ENCODE measurements at regions not wholly inside any gene's neighbourhood (a gene's known extent, or its start where the extent isn't known, plus 50 kb on each side); places are given as distances from the start of the nearest gene placed in this dataset.
A peak's percentile ranks its signal among the peaks of the same experiment; 100 is the strongest.

GRCh38 chr2:8260213-8260612 lies 421.6 kb upstream of the ID2 start:
- H3K4me1 ChIP-seq (ENCODE audit: insufficient read depth, low read length) = peaks cover 6% of the 10 kb centered on the region; the same call in 1 of the 2 replicates
- H3K4me1 Mint-ChIP-seq = peaks cover 56 to 86% of the 10 kb centered on the region in 2 experiments

More at GRCh38 chr2:8260213-8260612, 421.6 kb upstream of the ID2 start:
- Histone ChIP-seq H3K23me2 (ENCODE audit: insufficient read length, low read depth, low read length, poor library complexity, severe bottlenecking) (no peaks in the 10 kb centered on the region), H3K4ac (ENCODE audit: low read depth, low read length) (no peak overlapping the region), H3K56ac (ENCODE audit: insufficient read length, low read depth, low read length) (no peak overlapping the region), H4K20me1 (ENCODE audit: control insufficient read depth, insufficient read depth, insufficient read length) (no peaks in the 10 kb centered on the region), H2BK15ac (ENCODE audit: low read depth, low read length) (no peak overlapping the region), H2BK12ac (ENCODE audit: insufficient read length, low read depth, low read length) (no peak overlapping the region), H3K23ac (ENCODE audit: insufficient read length, low read depth, low read length) (no peak overlapping the region), H3K9ac (ENCODE audit: extremely low read depth, insufficient read length, low read length) (no peak overlapping the region), H2BK5ac (ENCODE audit: insufficient read length, low read length) (no peak overlapping the region), H2AFZ (ENCODE audit: low read length) (no peak overlapping the region), H3K27ac (ENCODE audit: insufficient read length, low read depth, low read length) (no peak overlapping the region), H3K4me2 (ENCODE audit: insufficient read depth, insufficient read length, low read length) (no peak overlapping the region), H3K18ac (ENCODE audit: insufficient read length, low read depth, low read length) (no peak overlapping the region), H2AK5ac (ENCODE audit: insufficient read length, low read length) (no peak overlapping the region), H4K8ac (replicated peaks; ENCODE audit: insufficient read length, low read depth, low read length) (no peak overlapping the region), H3K27me3 (ENCODE audit: insufficient read depth, low read length) (no peaks in the 10 kb centered on the region), H3K14ac (ENCODE audit: insufficient read depth, low read length) (no peak overlapping the region), H2BK20ac (ENCODE audit: low read depth, low read length, poor library complexity, severe bottlenecking) (no peak overlapping the region), H3K79me2 (ENCODE audit: insufficient read depth, low read length) (no peaks in the 10 kb centered on the region), H3K9me3 (ENCODE audit: control insufficient read depth, low read depth, low read length) (no peaks in the 10 kb centered on the region), H3K79me1 (ENCODE audit: insufficient read depth, low read depth, low read length, poor library complexity, severe bottlenecking) (no peaks in the 10 kb centered on the region), H2BK120ac (ENCODE audit: low read depth, low read length, poor library complexity, severe bottlenecking) (no peak overlapping the region), H4K5ac (ENCODE audit: insufficient read length, low read depth, low read length) (no peak overlapping the region), H4K91ac (ENCODE audit: insufficient read length, low read depth, low read length) (no peak overlapping the region), H3T11ph (ENCODE audit: low read length) (no peak overlapping the region)
- no peak overlapping the region for H3K4me3 Mint-ChIP-seq
- TF ChIP-seq CTCF (conservative IDR thresholded peaks at IDR 0.05) = no peak
- no peaks in the 10 kb centered on the region; a peak in 1 of 7 replicates for H3K36me3 Mint-ChIP-seq (ENCODE audit: insufficient read depth in 1 of 3, low read depth in 3 of 3)
- DNase-seq = no peak
- WGBS (ENCODE audit: extremely low coverage, insufficient read length, low lambda C conversion rate) = no CpG with 5 or more reads among the region's 11 CpGs
- peak overlapping the region in 1 of 3 experiments; percentile 45; a peak in 1 of 7 replicates for H3K27ac Mint-ChIP-seq
- no peaks in the 10 kb centered on the region for H3K27me3 Mint-ChIP-seq (ENCODE audit: low read depth)
- no peaks in the 10 kb centered on the region for H3K9me3 Mint-ChIP-seq

Data from H9 (cell line).